ENCODE measurements at regions not wholly inside any gene's neighbourhood (a gene's known extent, or its start where the extent isn't known, plus 50 kb on each side); places are given as distances from the start of the nearest gene placed in this dataset.

DNA sequence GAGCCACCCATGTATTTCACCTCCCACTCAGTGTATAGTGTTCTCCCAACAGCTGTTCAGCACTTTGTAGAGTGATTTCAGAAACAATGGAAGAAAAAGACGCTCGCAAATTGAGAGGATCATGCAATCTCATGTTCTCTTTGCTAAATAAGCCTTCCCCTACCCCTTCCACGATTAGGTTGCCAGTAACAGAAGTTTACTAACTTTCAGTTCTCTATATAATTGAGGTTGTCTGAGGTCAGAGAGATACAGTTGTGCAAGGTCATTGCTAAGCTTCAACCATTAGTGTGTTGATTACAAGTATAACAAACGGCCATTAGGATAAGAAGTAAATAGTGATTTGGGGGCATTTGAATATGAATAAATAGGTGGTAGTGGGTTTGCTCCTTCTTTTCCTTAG is 99.6 kb downstream of the TUSC7 start:
- H3F3A ChIP-seq (ENCODE audit: insufficient read depth, low read length) = no peaks in the 10 kb centered on the region
- H3K27me3 ChIP-seq (replicated peaks; ENCODE audit: insufficient read depth, low read length) = no peaks in the 10 kb centered on the region
- no peaks in the 10 kb centered on the region for H3K36me3 ChIP-seq (replicated peaks; ENCODE audit: insufficient read depth, low read length)
- TF ChIP-seq EZH2phosphoT487 (IDR thresholded peaks at IDR 0.05; ENCODE audit: low read length) = no peak
- H3K27ac ChIP-seq (ENCODE audit: low read length) = no peak overlapping the region
- H3K9me3 ChIP-seq (replicated peaks; ENCODE audit: insufficient read depth, low read length) = no peaks in the 10 kb centered on the region
- no peaks in the 10 kb centered on the region for H3K79me2 ChIP-seq (ENCODE audit: low read length)
- no peak overlapping the region for H3K4me2 ChIP-seq (ENCODE audit: low read depth, low read length)
- H3K4me1 ChIP-seq (ENCODE audit: low read length) = no peaks in the 10 kb centered on the region
- H2AFZ ChIP-seq (ENCODE audit: low read length) = no peak overlapping the region
- no peak overlapping the region for H3K9ac ChIP-seq (ENCODE audit: low read length)
- no peaks in the 10 kb centered on the region for H3K9me2 ChIP-seq (replicated peaks; ENCODE audit: insufficient read depth, low read length)
- no peak overlapping the region for H3K4me3 ChIP-seq (ENCODE audit: low read length)
- no peaks in the 10 kb centered on the region for H4K20me1 ChIP-seq (ENCODE audit: insufficient read depth, low read length)
- DNase-seq = no peak

DNA sequence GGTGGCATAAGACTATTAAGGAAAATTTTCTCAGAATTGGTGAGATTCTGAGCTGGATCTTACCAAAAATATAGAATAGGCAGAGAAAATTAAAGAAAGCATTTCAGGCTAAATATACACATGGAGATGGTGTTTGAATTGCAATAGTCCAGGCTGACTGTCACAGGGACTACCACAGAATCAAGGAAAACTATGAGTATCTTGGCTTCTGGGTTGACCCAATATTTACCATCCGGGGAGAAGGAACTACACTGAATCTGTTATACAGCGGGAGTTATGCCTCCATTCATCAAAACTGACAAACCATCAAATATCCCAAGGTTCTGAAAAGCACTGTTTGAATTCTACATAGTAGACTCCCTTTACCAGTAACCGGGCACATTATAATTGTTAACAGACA is 102.2 kb downstream of the TUSC7 start:
- H3K9me3 ChIP-seq (replicated peaks; ENCODE audit: insufficient read depth, low read length) = no peaks in the 10 kb centered on the region
- no peaks in the 10 kb centered on the region for H3K4me1 ChIP-seq (ENCODE audit: low read length)
- H3K36me3 ChIP-seq (replicated peaks; ENCODE audit: insufficient read depth, low read length) = no peaks in the 10 kb centered on the region
- no peak overlapping the region for H3K27ac ChIP-seq (ENCODE audit: low read length)
- no peak for TF ChIP-seq EZH2 (optimal IDR thresholded peaks at IDR 0.05; ENCODE audit: low read depth, low read length)
- H3K79me2 ChIP-seq (ENCODE audit: low read length) = no peaks in the 10 kb centered on the region
- H3F3A ChIP-seq (ENCODE audit: insufficient read depth, low read length) = no peaks in the 10 kb centered on the region
- H3K4me3 ChIP-seq (ENCODE audit: low read length) = no peak overlapping the region
- no peak overlapping the region for H2AFZ ChIP-seq (ENCODE audit: low read length)
- H3K9ac ChIP-seq (ENCODE audit: low read length) = no peak overlapping the region
- no peaks in the 10 kb centered on the region for H3K9me2 ChIP-seq (replicated peaks; ENCODE audit: insufficient read depth, low read length)
- no peak overlapping the region for H3K4me2 ChIP-seq (ENCODE audit: low read depth, low read length)
- H3K27me3 ChIP-seq (replicated peaks; ENCODE audit: insufficient read depth, low read length) = no peaks in the 10 kb centered on the region
- no peak for DNase-seq
- no peaks in the 10 kb centered on the region for H4K20me1 ChIP-seq (ENCODE audit: insufficient read depth, low read length)

GRCh38 chr3:116812949-116813348 is 103.4 kb downstream of the TUSC7 start:
- no peaks in the 10 kb centered on the region for H3K9me3 ChIP-seq (replicated peaks; ENCODE audit: insufficient read depth, low read length)
- H3K79me2 ChIP-seq (ENCODE audit: low read length) = no peaks in the 10 kb centered on the region
- no peak for DNase-seq
- no peaks in the 10 kb centered on the region for H3F3A ChIP-seq (ENCODE audit: insufficient read depth, low read length)
- TF ChIP-seq CTCF (IDR thresholded peaks at IDR 0.05; ENCODE audit: low read length) (no peak), EZH2 (optimal IDR thresholded peaks at IDR 0.05; ENCODE audit: low read depth, low read length) (no peak), EZH2phosphoT487 (IDR thresholded peaks at IDR 0.05; ENCODE audit: low read length) (no peak)
- no peaks in the 10 kb centered on the region for H3K9me2 ChIP-seq (replicated peaks; ENCODE audit: insufficient read depth, low read length)
- no peak overlapping the region for H3K27ac ChIP-seq (ENCODE audit: low read length)
- H3K4me3 ChIP-seq (ENCODE audit: low read length) = no peak overlapping the region
- H3K9ac ChIP-seq (ENCODE audit: low read length) = no peak overlapping the region
- no peak overlapping the region for H3K4me2 ChIP-seq (ENCODE audit: low read depth, low read length)
- no peak overlapping the region for H2AFZ ChIP-seq (ENCODE audit: low read length)
- H3K36me3 ChIP-seq (replicated peaks; ENCODE audit: insufficient read depth, low read length) = no peaks in the 10 kb centered on the region
- peaks cover 9% of the 10 kb centered on the region for H3K4me1 ChIP-seq (ENCODE audit: low read length)
- H4K20me1 ChIP-seq (ENCODE audit: insufficient read depth, low read length) = no peaks in the 10 kb centered on the region
- H3K27me3 ChIP-seq (replicated peaks; ENCODE audit: insufficient read depth, low read length) = no peaks in the 10 kb centered on the region

DNA sequence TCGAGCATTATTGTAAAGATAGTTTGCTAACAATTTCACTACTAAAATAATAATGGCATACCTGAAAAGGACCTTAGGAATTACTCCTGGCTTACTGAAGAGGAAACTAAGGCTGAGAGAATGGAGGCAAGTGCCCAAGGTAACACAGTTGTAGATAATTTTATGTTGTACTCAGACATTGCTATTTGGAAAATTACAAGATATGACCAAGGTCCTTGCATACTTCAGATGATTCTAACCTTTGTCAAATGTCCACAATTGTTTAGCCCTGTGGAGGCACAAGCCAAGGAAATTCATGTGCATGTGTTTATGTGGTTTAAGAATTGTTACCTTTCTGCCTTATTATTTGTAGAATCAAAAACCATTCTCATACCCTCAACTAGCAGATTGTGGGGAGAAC is 105.7 kb downstream of the TUSC7 start:
- Histone ChIP-seq H3K9me2 (replicated peaks; ENCODE audit: insufficient read depth, low read length) (no peaks in the 10 kb centered on the region), H2AFZ (ENCODE audit: low read length) (no peak overlapping the region), H3K4me3 (ENCODE audit: low read length) (no peak overlapping the region), H3K79me2 (ENCODE audit: low read length) (no peaks in the 10 kb centered on the region), H3K36me3 (replicated peaks; ENCODE audit: insufficient read depth, low read length) (no peaks in the 10 kb centered on the region), H3K4me2 (ENCODE audit: low read depth, low read length) (no peak overlapping the region), H3K9ac (ENCODE audit: low read length) (no peak overlapping the region), H3K4me1 (ENCODE audit: low read length) (peaks cover 9% of the 10 kb centered on the region), H3K27ac (ENCODE audit: low read length) (no peak overlapping the region), H3K9me3 (replicated peaks; ENCODE audit: insufficient read depth, low read length) (no peaks in the 10 kb centered on the region), H4K20me1 (ENCODE audit: insufficient read depth, low read length) (no peaks in the 10 kb centered on the region), H3K27me3 (replicated peaks; ENCODE audit: insufficient read depth, low read length) (no peaks in the 10 kb centered on the region), H3F3A (ENCODE audit: insufficient read depth, low read length) (no peaks in the 10 kb centered on the region)
- no peak for DNase-seq
- no peak for TF ChIP-seq CTCF (IDR thresholded peaks at IDR 0.05; ENCODE audit: low read length)
- no peak for TF ChIP-seq EZH2phosphoT487 (IDR thresholded peaks at IDR 0.05; ENCODE audit: low read length)
- no peak for TF ChIP-seq EZH2 (optimal IDR thresholded peaks at IDR 0.05; ENCODE audit: low read depth, low read length)

Measured in MM.1S (cell line).